ENCODE measurements at regions not wholly inside any gene's neighbourhood (a gene's known extent, or its start where the extent isn't known, plus 50 kb on each side); places are given as distances from the start of the nearest gene placed in this dataset.

DNA sequence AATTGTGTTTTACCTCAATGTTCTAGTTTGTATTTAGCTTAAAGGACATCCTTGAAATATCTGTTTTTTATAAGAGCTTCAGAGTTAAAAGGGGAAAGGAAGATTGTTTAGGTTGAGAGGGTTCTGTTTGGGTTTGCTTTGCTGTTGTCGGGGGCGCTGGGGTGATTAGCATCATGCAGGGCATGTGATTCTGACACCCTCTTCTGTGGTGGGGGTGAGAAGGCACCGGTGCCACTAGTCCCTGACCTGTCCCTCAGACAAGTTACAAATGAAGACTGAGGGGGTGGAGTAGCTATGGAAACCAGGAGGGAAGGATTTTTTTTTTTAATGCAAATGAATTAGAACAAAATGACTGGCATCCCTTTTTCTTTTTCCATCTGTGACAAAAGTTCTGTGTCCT, 291.3 kb downstream of the RPAP3 start:
- Histone ChIP-seq H4K20me1 (ENCODE audit: control insufficient read depth, insufficient read depth) (no peaks in the 10 kb centered on the region), H3K4me1 (ENCODE audit: control insufficient read depth, insufficient read depth, low read length) (no peaks in the 10 kb centered on the region), H3K4me2 (ENCODE audit: control insufficient read depth, insufficient read depth) (no peak overlapping the region), H3K9ac (ENCODE audit: control insufficient read depth, insufficient read depth, low read length) (no peak overlapping the region), H3K4me3 (no peak overlapping the region), H2AFZ (ENCODE audit: control insufficient read depth, low read depth, low read length) (no peak overlapping the region), H3K27me3 (replicated peaks in 1 of 2; ENCODE audit: control insufficient read depth in 2 of 2, insufficient read depth in 2 of 2, low read length in 1 of 2) (no peaks in the 10 kb centered on the region; a peak in 1 of 4 replicates), H3K79me2 (ENCODE audit: control insufficient read depth, insufficient read depth, low read length) (no peaks in the 10 kb centered on the region), H3K27ac (ENCODE audit: control insufficient read depth, insufficient read depth) (no peak overlapping the region), H3K36me3 (ENCODE audit: control insufficient read depth in 2 of 2, insufficient read depth in 2 of 2, low read length in 1 of 2) (no peaks in the 10 kb centered on the region), H3K9me3 (replicated peaks; ENCODE audit: control insufficient read depth, insufficient read depth, low read length) (no peaks in the 10 kb centered on the region)
- TF ChIP-seq RELA (IDR thresholded peaks at IDR 0.05; ENCODE audit: borderline replicate concordance, partially characterized antibody) (no peak), MTA3 (IDR thresholded peaks at IDR 0.05; ENCODE audit: borderline replicate concordance, low read length) (no peak), ZZZ3 (IDR thresholded peaks at IDR 0.05; ENCODE audit: control insufficient read depth, insufficient read length, low read depth) (no peak), ZBED1 (IDR thresholded peaks at IDR 0.05; ENCODE audit: borderline replicate concordance) (no peak), EGR1 (IDR thresholded peaks at IDR 0.05; ENCODE audit: borderline replicate concordance in 1 of 2, low read depth in 2 of 2, low read length in 2 of 2) (no peak), SMC3 (IDR thresholded peaks at IDR 0.05; ENCODE audit: borderline replicate concordance, low read length) (no peak), MXI1 (IDR thresholded peaks at IDR 0.05; ENCODE audit: low read depth, low read length) (no peak), KLF5 (IDR thresholded peaks at IDR 0.05; ENCODE audit: partially characterized antibody) (no peak), NFXL1 (IDR thresholded peaks at IDR 0.05; ENCODE audit: borderline replicate concordance) (no peak)
- 52% methylated on average over 3 of the region's 3 CpGs for WGBS (ENCODE audit: insufficient coverage, insufficient replicate concordance, low lambda C conversion rate, missing lambda C conversion rate)
- no TSS peak for BruUV-seq (replicated peaks)
- in situ Hi-C loops (cut with MboI) (no loop called here), intact Hi-C loops (cut with micrococcal nuclease; ENCODE audit: unreplicated experiment) (no loop called here)
- ChIA-PET CTCF (interaction anchor here (2.1 kb wide), 1 partner anchor 16 kb away, joined by 5 read pairs; no protein-coding TSS in a partner anchor), RAD21 (ENCODE audit: unreplicated experiment) (no interaction called here), SMC1A (ENCODE audit: uncharacterized antibody, unreplicated experiment) (no interaction called here), POLR2A (no interaction called here)
- no peak for DNase-seq (ENCODE audit: low read depth, low spot score)
- no peak for ATAC-seq
- FAIRE-seq: no peak

GRCh38 chr12:47413806-47414205, 292.0 kb downstream of the RPAP3 start:
- no peak overlapping the region for H3K27ac ChIP-seq (ENCODE audit: control insufficient read depth, insufficient read depth)
- BruUV-seq (replicated peaks): no TSS peak
- H3K27me3 ChIP-seq (replicated peaks in 1 of 2; ENCODE audit: control insufficient read depth in 2 of 2, insufficient read depth in 2 of 2, low read length in 1 of 2): no peaks in the 10 kb centered on the region; a peak in 1 of 4 replicates
- intact Hi-C loops (cut with micrococcal nuclease; ENCODE audit: unreplicated experiment): no loop called here
- H3K9me3 ChIP-seq (replicated peaks; ENCODE audit: control insufficient read depth, insufficient read depth, low read length): no peaks in the 10 kb centered on the region
- ATAC-seq (no peak), DNase-seq (ENCODE audit: low read depth, low spot score) (no peak), FAIRE-seq (no peak)
- POLR2A ChIA-PET: no interaction called here
- SMC1A ChIA-PET (ENCODE audit: uncharacterized antibody, unreplicated experiment): no interaction called here
- H3K4me2 ChIP-seq (ENCODE audit: control insufficient read depth, insufficient read depth): no peak overlapping the region
- no peak overlapping the region for H3K9ac ChIP-seq (ENCODE audit: control insufficient read depth, insufficient read depth, low read length)
- H3K79me2 ChIP-seq (ENCODE audit: control insufficient read depth, insufficient read depth, low read length): no peaks in the 10 kb centered on the region
- RAD21 ChIA-PET (ENCODE audit: unreplicated experiment): no interaction called here
- H2AFZ ChIP-seq (ENCODE audit: control insufficient read depth, low read depth, low read length): no peak overlapping the region
- H3K36me3 ChIP-seq (ENCODE audit: control insufficient read depth in 2 of 2, insufficient read depth in 2 of 2, low read length in 1 of 2): no peaks in the 10 kb centered on the region
- in situ Hi-C loops (cut with MboI): no loop called here
- H3K4me3 ChIP-seq: no peak overlapping the region
- no peaks in the 10 kb centered on the region for H3K4me1 ChIP-seq (ENCODE audit: control insufficient read depth, insufficient read depth, low read length)
- TF ChIP-seq NFXL1 (IDR thresholded peaks at IDR 0.05; ENCODE audit: borderline replicate concordance) (no peak), EED (IDR thresholded peaks at IDR 0.05; ENCODE audit: low read depth) (no peak), POLR2AphosphoS2 (IDR thresholded peaks at IDR 0.05; ENCODE audit: low read depth, low read length) (no peak), NRF1 (conservative IDR thresholded peaks at IDR 0.05; ENCODE audit: low read depth, low read length) (no peak), NR2C1 (IDR thresholded peaks at IDR 0.05) (no peak), SREBF1 (IDR thresholded peaks at IDR 0.05; ENCODE audit: low read length) (no peak), MTA2 (IDR thresholded peaks at IDR 0.05; ENCODE audit: low read depth) (no peak)
- CTCF ChIA-PET: interaction anchor here (2.1 kb wide), 1 partner anchor 15 kb away, joined by 5 read pairs; no protein-coding TSS in a partner anchor
- no peaks in the 10 kb centered on the region for H4K20me1 ChIP-seq (ENCODE audit: control insufficient read depth, insufficient read depth)

Data from GM12878 (cell line).